Astrocyte (in vitro differentiated cells and primary cell): ENCODE measurements at regions not wholly inside any gene's neighbourhood (a gene's known extent, or its start where the extent isn't known, plus 50 kb on each side); places are given as distances from the start of the nearest gene placed in this dataset.

Experiments
- DNase-seq: peaks from one replicate; pipeline ENCODE4 v3.0.0-alpha.2; 2010; ENCODE audit warnings: low read depth
- FAIRE-seq: peaks from 2 replicates; lab custom pipeline; 2011; peaks lifted over from hg19 to GRCh38; lab: Jason Lieb, UNC
- H2AFZ ChIP-seq: 2 replicates; pipeline ENCODE4 v1.6.0; 2012; ENCODE audit warnings: low read depth, low read length, inconsistent platforms
- H3K27ac ChIP-seq: 2 replicates; pipeline ENCODE4 v1.5.1; 2011; ENCODE audit warnings: low read depth, low read length, inconsistent platforms
- H3K27me3 ChIP-seq: 2 replicates; pipeline ENCODE4 v1.6.0; 2011; ENCODE audit warnings: low read length, inconsistent platforms; ENCODE audit not compliant: insufficient read depth
- H3K36me3 ChIP-seq: 2 replicates; pipeline ENCODE4 v1.5.1; 2011; ENCODE audit warnings: low read length, inconsistent platforms; ENCODE audit not compliant: insufficient read depth
- H3K4me1 ChIP-seq: 2 replicates; pipeline ENCODE4 v1.5.1; 2011; ENCODE audit warnings: low read length, inconsistent platforms; ENCODE audit not compliant: insufficient read depth
- H3K4me2 ChIP-seq: 2 replicates; pipeline ENCODE4 v1.6.0; 2012; ENCODE audit warnings: low read length, inconsistent platforms
- H3K4me3 ChIP-seq: 2 replicates; pipeline ENCODE4 v1.5.1; 2011; ENCODE audit warnings: low read depth, mild to moderate bottlenecking, low read length, inconsistent platforms; ENCODE audit not compliant: insufficient read depth
- H3K79me2 ChIP-seq: 2 replicates; pipeline ENCODE4 v1.6.0; 2012; ENCODE audit warnings: mild to moderate bottlenecking, low read length, inconsistent platforms; ENCODE audit not compliant: insufficient read depth
- H3K9ac ChIP-seq: 2 replicates; pipeline ENCODE4 v1.6.0; 2012; ENCODE audit warnings: mild to moderate bottlenecking, low read length, inconsistent platforms
- H3K9me3 ChIP-seq: 2 replicates; pipeline ENCODE4 v1.5.1; 2012; ENCODE audit warnings: low read depth, mild to moderate bottlenecking, low read length, inconsistent platforms; ENCODE audit not compliant: insufficient read depth
- H4K20me1 ChIP-seq: 2 replicates; pipeline ENCODE4 v1.6.0; 2012; ENCODE audit warnings: low read length, inconsistent platforms; ENCODE audit not compliant: insufficient read depth
- H3K27ac Mint-ChIP-seq: one replicate; pipeline ENCODE4 v1.8.0; 2021; ENCODE audit warnings: mild to moderate bottlenecking, mixed read lengths; ENCODE audit not compliant: unreplicated experiment
- H3K27me3 Mint-ChIP-seq: one replicate; pipeline ENCODE4 v1.8.0; 2021; ENCODE audit warnings: low read depth, mixed read lengths; ENCODE audit not compliant: unreplicated experiment
- H3K36me3 Mint-ChIP-seq: one replicate; pipeline ENCODE4 v1.8.0; 2021; ENCODE audit warnings: low read depth, mixed read lengths; ENCODE audit not compliant: unreplicated experiment
- H3K4me1 Mint-ChIP-seq: one replicate; pipeline ENCODE4 v1.8.0; 2021; ENCODE audit warnings: low read depth, mixed read lengths; ENCODE audit not compliant: unreplicated experiment
- H3K4me3 Mint-ChIP-seq: one replicate; pipeline ENCODE4 v1.8.0; 2021; ENCODE audit warnings: mild to moderate bottlenecking, moderate library complexity, mixed read lengths; ENCODE audit not compliant: unreplicated experiment
- H3K9me3 Mint-ChIP-seq: one replicate; pipeline ENCODE4 v1.8.0; 2021; ENCODE audit warnings: mild to moderate bottlenecking, mixed read lengths; ENCODE audit not compliant: unreplicated experiment
- EZH2 ChIP-seq: IDR thresholded peaks from 2 replicates; pipeline ENCODE4 v1.6.1; 2012; ENCODE audit warnings: mild to moderate bottlenecking, low read length, inconsistent platforms; ENCODE audit not compliant: insufficient read depth
- TF ChIP-seq, protein P1 (sequence below): IDR thresholded peaks from 2 replicates; pipeline ENCODE4 v1.5.1; 2011; ENCODE audit warnings: low read depth, mild to moderate bottlenecking, inconsistent platforms, low read length, moderate library complexity; ENCODE audit not compliant: insufficient read depth

- H3K4me3 ChIP-seq: no peak overlapping the region
- H3K27me3 Mint-ChIP-seq: no peaks in the 10 kb centered on the region
- no peaks in the 10 kb centered on the region for H3K9me3 Mint-ChIP-seq
- no peaks in the 10 kb centered on the region for H3K27me3 ChIP-seq
- no peaks in the 10 kb centered on the region for H3K36me3 Mint-ChIP-seq
- TF ChIP-seq, protein P1, sequence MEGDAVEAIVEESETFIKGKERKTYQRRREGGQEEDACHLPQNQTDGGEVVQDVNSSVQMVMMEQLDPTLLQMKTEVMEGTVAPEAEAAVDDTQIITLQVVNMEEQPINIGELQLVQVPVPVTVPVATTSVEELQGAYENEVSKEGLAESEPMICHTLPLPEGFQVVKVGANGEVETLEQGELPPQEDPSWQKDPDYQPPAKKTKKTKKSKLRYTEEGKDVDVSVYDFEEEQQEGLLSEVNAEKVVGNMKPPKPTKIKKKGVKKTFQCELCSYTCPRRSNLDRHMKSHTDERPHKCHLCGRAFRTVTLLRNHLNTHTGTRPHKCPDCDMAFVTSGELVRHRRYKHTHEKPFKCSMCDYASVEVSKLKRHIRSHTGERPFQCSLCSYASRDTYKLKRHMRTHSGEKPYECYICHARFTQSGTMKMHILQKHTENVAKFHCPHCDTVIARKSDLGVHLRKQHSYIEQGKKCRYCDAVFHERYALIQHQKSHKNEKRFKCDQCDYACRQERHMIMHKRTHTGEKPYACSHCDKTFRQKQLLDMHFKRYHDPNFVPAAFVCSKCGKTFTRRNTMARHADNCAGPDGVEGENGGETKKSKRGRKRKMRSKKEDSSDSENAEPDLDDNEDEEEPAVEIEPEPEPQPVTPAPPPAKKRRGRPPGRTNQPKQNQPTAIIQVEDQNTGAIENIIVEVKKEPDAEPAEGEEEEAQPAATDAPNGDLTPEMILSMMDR: no peak
- TF ChIP-seq EZH2: no peak
- no peak overlapping the region for H3K27ac ChIP-seq
- peaks cover 7% of the 10 kb centered on the region for H3K4me1 Mint-ChIP-seq
- no peak overlapping the region for H3K27ac Mint-ChIP-seq
- no peaks in the 10 kb centered on the region for H3K36me3 ChIP-seq
- no peaks in the 10 kb centered on the region for H3K9me3 ChIP-seq
- no peak overlapping the region for H2AFZ ChIP-seq
- H3K4me3 Mint-ChIP-seq: no peak overlapping the region
- H3K9ac ChIP-seq: no peak overlapping the region
- no peaks in the 10 kb centered on the region for H3K4me1 ChIP-seq
- no peak overlapping the region for H3K4me2 ChIP-seq
- no peaks in the 10 kb centered on the region for H3K79me2 ChIP-seq
- H4K20me1 ChIP-seq: no peaks in the 10 kb centered on the region
- DNase-seq: no peak
- FAIRE-seq: no peak
Measured at GRCh38 chrX:43504394-43504793, 151.7 kb upstream of the MAOA start.

GRCh38 chrX:43505769-43506168 is 150.3 kb upstream of the MAOA start:
- H3K27ac Mint-ChIP-seq: no peak overlapping the region
- Histone ChIP-seq H2AFZ (no peak overlapping the region), H3K27ac (no peak overlapping the region), H3K4me3 (no peak overlapping the region), H3K9ac (no peak overlapping the region), H3K4me1 (no peaks in the 10 kb centered on the region), H3K9me3 (no peaks in the 10 kb centered on the region), H3K36me3 (no peaks in the 10 kb centered on the region), H3K79me2 (no peaks in the 10 kb centered on the region), H3K27me3 (no peaks in the 10 kb centered on the region), H3K4me2 (no peak overlapping the region), H4K20me1 (no peaks in the 10 kb centered on the region)
- H3K36me3 Mint-ChIP-seq: no peaks in the 10 kb centered on the region
- FAIRE-seq: peak; percentile 82
- DNase-seq: no peak
- TF ChIP-seq EZH2: no peak
- TF ChIP-seq, protein P1: no peak
- H3K4me1 Mint-ChIP-seq: peaks cover 3% of the 10 kb centered on the region
- no peaks in the 10 kb centered on the region for H3K9me3 Mint-ChIP-seq
- no peak overlapping the region for H3K4me3 Mint-ChIP-seq
- no peaks in the 10 kb centered on the region for H3K27me3 Mint-ChIP-seq

- Mint-ChIP-seq H3K4me3 (no peak overlapping the region), H3K36me3 (no peaks in the 10 kb centered on the region), H3K4me1 (peaks cover 3% of the 10 kb centered on the region), H3K9me3 (no peaks in the 10 kb centered on the region), H3K27ac (no peak overlapping the region), H3K27me3 (peaks cover 4% of the 10 kb centered on the region)
- Histone ChIP-seq H3K4me3 (no peak overlapping the region), H3K27me3 (no peaks in the 10 kb centered on the region), H3K9me3 (no peaks in the 10 kb centered on the region), H3K9ac (no peak overlapping the region), H3K36me3 (no peaks in the 10 kb centered on the region), H3K4me2 (no peak overlapping the region), H2AFZ (no peak overlapping the region), H3K4me1 (no peaks in the 10 kb centered on the region), H3K79me2 (no peaks in the 10 kb centered on the region), H4K20me1 (no peaks in the 10 kb centered on the region), H3K27ac (no peak overlapping the region)
- FAIRE-seq (no peak), DNase-seq (no peak)
- TF ChIP-seq, protein P1: no peak
- TF ChIP-seq EZH2: no peak
Measured at GRCh38 chrX:43508694-43509093, 147.4 kb upstream of the MAOA start.
